ENCODE measurements at regions not wholly inside any gene's neighbourhood (a gene's known extent, or its start where the extent isn't known, plus 50 kb on each side); places are given as distances from the start of the nearest gene placed in this dataset.

DNA sequence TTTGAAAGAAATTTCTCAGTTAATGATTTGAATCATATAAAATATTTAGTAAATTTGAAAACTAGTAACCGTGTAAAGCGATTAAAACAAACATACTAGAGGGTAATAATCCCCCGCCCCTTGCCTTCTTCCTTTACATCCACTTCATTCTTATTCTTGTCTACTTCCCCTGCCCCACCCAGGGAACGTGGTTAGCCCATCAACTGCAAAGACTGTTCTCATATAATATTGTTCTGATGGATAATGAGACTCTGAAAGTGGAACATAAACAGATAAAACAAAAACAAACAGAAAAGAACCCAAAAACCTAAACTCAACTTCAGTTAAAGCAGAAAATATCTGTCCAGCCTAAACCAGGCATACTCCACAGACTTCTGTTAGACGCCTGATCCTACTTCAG is 108.1 kb upstream of the GTF2H2C_2 start:
- DNase-seq, result peak in 1 of 2 donors; percentile 0

Data from CD4-positive, alpha-beta T cell treated with Interleukin-4 for 1 hour (primary cell).